GM19043 (cell line): ENCODE measurements at regions not wholly inside any gene's neighbourhood (a gene's known extent, or its start where the extent isn't known, plus 50 kb on each side); places are given as distances from the start of the nearest gene placed in this dataset.

Experiments used
- ATAC-seq: cut with Tn5 transposase; IDR thresholded peaks from one replicate; pipeline ENCODE4 v1.9.1; 2021; ENCODE audit warnings: low read depth; ENCODE audit not compliant: unreplicated experiment

DNA sequence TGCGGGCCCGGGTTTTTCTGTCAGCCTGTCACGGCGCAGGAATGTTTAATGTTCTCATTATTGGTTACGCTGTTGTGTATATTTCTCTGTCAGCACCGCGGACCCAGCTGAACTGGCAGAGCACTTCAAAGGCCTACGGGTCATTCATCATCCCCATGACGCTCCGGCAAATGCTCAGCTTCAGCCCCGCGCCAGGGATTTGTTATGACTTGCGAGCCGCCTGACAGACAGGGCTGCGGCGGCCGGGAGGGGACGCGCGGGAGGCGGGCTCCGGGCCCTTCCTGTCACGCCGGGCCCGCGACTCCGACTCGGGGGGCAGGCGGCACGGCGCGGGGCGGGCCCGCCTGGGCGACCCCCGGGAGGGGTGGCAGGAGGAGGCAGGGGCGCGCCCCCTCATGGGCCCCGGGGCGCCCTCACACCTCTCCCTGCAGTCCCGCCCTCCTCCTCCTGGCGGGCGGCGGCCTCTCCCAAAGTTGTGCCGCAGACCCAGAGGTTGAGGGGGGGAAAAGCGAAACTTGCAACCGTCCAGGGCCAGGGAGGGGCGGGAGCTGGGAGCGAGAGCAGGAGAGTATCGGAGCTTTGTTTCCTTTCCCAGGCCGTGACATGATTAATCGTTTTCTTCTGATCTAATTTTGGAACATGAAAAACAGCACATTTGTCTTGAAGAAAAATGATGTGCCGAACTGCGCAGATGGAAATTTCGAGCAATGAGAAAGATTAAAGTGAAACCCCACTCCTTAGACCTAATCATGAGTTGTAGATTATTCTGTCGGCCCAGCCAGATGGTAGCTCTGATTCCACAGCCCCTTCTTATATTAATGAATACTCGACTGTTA, 59.3 kb upstream of the COMTD1 start:
- peak; percentile 75 for ATAC-seq

GRCh38 chr10:75294518-75294865, 58.7 kb upstream of the COMTD1 start:
- ATAC-seq = no peak

- no peak for ATAC-seq
These were observed 58.3 kb upstream of the COMTD1 start for GRCh38 chr10:75294031-75294437.

- ATAC-seq = no peak
These were observed 57.7 kb upstream of the COMTD1 start for GRCh38 chr10:75293446-75293820.

DNA sequence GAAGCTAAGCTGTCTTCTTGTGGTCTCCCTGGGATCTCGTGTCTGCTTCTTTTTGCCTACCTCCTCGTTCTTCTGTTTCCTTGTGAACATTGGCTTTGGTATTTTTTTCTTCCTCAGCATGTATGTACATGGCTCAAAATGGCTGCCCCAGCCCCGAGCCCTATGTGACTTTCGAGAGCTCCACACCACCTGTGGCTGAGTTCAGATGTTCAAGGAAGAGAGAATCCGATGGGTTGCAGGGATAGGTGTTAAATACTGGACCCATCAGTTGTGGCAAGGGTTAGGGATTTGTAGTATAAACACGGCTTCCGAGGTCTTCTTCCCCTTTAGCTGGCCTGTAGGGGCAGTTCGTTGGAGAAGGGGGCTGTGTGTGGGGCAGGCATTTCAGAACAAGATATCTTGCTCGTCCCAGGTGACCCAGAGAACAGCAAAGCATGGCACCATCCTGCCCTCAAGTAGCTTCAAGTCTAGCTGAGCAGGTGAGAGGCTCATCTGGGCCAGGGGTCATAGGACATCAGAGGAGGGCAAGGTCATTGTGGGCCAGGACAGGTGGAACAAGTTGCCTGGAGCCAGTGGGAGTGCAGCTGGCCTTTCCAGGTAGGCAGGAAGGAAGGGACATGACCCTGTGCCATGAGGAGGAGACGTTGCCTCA, 57.2 kb upstream of the COMTD1 start:
- no peak for ATAC-seq

- ATAC-seq = no peak
These were observed 56.0 kb upstream of the COMTD1 start for GRCh38 chr10:75291805-75292204.

DNA sequence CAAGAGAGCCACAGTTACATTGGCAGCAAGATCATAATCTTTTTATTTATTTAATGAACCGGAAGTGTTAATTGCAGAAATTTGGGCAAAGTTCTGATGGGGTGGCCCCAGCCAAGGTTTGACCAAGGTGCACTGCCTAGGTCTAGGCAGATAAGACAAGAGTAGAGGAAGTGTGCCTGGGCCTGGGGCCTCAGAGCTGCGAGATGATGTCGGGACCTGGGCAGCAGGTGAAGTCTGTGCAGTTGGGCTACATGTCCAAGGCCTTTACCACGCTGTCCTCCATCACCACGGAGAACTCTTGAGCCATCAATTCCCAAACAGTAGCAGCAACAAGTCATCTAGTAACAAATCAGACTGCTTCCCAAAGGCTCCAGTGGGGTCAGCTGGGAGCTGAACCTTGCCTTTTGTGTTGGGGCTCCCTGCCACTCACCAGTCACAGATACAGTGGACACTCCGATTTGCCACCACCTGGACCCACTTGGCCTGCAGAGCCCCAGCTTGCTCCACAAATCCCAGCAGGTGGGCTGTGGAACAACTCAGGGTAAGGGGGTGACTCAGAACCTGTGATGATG, 52.5 kb upstream of the COMTD1 start:
- ATAC-seq = no peak

GRCh38 chr10:75287697-75288096, 51.9 kb upstream of the COMTD1 start:
- no peak for ATAC-seq

DNA sequence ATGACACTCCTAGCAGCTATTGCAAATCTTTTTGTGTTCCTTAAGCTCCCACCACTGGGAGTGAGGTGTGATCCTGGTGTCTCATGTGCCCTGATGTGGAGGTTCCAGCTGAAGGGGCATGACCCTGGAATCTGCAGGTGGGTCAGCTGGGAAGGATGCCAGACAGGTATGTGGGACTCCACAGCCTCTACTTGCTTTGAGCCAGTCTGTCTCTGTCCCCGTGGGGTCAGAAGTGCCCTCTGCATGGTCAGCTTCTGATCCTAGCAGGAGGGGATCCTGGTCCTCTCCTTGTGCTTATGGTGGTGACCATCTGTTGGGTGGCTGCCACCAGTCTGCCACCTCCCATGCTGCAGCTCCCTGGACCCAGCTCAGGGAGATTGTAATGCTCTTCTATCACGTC, 51.1 kb upstream of the COMTD1 start:
- no peak for ATAC-seq
